ENCODE measurements at regions not wholly inside any gene's neighbourhood (a gene's known extent, or its start where the extent isn't known, plus 50 kb on each side); places are given as distances from the start of the nearest gene placed in this dataset.
"Not testable (repeated sequence)": the region's sequence is repeated elsewhere in the genome, so short reads cannot be mapped to it uniquely, and the experiment has no call there.

DNA sequence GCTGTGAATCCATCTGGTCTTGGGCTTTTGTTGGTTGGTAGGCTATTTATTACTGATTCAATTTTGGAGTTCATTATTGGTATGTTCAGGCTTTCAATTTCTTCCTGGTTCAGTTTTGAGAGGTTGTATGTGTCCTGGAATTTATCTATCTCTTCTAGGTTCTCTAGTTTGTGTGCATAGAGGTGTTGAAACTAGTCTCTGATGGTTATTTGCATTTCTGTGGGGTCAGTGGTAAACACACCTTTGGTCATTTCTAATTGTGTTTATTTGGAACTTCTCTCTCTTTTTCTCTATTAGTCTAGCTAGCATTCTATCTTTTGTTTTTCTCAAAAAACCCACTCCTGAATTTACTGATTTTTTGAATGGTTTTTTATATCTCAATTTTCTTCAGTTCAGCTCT is 70.1 kb upstream of the IRAK1BP1 start:
- Histone ChIP-seq H3K27me3 (ENCODE audit: low read depth) (no peaks in the 10 kb centered on the region), H3K36me3 (no peaks in the 10 kb centered on the region), H3K4me1 (no peaks in the 10 kb centered on the region), H3K27ac (replicated peaks) (no peak overlapping the region), H3K9me3 (replicated peaks) (peaks cover 53% of the 10 kb centered on the region), H3K4me3 (no peak overlapping the region)
- DNase-seq: no peak
- intact Hi-C loops (cut with micrococcal nuclease): no loop called here
- TF ChIP-seq, protein P1, sequence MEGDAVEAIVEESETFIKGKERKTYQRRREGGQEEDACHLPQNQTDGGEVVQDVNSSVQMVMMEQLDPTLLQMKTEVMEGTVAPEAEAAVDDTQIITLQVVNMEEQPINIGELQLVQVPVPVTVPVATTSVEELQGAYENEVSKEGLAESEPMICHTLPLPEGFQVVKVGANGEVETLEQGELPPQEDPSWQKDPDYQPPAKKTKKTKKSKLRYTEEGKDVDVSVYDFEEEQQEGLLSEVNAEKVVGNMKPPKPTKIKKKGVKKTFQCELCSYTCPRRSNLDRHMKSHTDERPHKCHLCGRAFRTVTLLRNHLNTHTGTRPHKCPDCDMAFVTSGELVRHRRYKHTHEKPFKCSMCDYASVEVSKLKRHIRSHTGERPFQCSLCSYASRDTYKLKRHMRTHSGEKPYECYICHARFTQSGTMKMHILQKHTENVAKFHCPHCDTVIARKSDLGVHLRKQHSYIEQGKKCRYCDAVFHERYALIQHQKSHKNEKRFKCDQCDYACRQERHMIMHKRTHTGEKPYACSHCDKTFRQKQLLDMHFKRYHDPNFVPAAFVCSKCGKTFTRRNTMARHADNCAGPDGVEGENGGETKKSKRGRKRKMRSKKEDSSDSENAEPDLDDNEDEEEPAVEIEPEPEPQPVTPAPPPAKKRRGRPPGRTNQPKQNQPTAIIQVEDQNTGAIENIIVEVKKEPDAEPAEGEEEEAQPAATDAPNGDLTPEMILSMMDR (IDR thresholded peaks at IDR 0.05; ENCODE audit: borderline replicate concordance): no peak

DNA sequence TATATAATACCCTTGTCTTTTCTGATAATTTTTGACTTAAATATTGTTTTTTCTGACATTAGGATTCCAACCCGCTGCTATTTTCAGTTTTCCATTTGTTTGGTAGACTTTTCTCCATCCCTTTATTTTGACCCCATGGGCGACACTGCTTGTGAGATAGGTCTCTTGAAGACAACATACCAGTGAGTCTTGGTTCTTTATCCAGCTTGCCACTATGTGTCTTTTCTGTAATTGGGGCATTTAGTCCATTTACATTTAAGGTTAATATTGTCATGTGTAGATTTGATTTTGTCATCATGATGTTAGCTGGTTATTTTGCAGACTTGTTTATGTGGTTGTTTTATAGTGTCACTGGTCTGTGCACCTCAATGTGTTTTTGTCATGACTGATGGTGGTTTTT is 67.7 kb upstream of the IRAK1BP1 start:
- TF ChIP-seq, protein P1 (IDR thresholded peaks at IDR 0.05; ENCODE audit: borderline replicate concordance): no peak
- no peaks in the 10 kb centered on the region for H3K36me3 ChIP-seq
- no peaks in the 10 kb centered on the region for H3K4me1 ChIP-seq
- intact Hi-C loops (cut with micrococcal nuclease): no loop called here
- H3K27me3 ChIP-seq (ENCODE audit: low read depth): no peaks in the 10 kb centered on the region
- no peak overlapping the region for H3K4me3 ChIP-seq
- no peak for DNase-seq
- no peak overlapping the region for H3K27ac ChIP-seq (replicated peaks)
- H3K9me3 ChIP-seq (replicated peaks): peaks cover 77% of the 10 kb centered on the region

DNA sequence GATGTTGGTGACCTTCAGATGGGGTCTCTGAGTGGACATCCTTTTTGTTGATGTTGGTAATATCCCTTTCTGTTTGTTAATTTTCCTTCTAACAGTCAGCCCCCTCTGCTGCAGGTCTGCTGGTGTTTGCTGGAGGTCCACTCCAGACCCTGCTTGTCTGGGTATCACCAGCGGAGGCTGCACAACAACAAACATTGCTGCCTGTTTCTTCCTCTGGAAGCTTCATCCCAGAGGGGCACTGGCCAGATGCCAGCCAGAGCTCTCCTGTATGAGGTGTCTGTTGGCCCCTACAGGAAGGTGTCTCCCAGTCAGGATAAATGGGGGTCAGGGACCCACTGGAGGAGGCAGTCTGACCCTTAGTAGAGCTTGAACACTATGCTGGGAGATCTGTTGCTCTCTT is 60.6 kb upstream of the IRAK1BP1 start:
- H3K4me3 ChIP-seq; H3K27ac ChIP-seq (replicated peaks); DNase-seq; intact Hi-C loops (cut with micrococcal nuclease); H3K27me3 ChIP-seq (ENCODE audit: low read depth); H3K4me1 ChIP-seq; H3K36me3 ChIP-seq: not testable (repeated sequence)
- peaks cover 47% of the 10 kb centered on the region for H3K9me3 ChIP-seq (replicated peaks)

DNA sequence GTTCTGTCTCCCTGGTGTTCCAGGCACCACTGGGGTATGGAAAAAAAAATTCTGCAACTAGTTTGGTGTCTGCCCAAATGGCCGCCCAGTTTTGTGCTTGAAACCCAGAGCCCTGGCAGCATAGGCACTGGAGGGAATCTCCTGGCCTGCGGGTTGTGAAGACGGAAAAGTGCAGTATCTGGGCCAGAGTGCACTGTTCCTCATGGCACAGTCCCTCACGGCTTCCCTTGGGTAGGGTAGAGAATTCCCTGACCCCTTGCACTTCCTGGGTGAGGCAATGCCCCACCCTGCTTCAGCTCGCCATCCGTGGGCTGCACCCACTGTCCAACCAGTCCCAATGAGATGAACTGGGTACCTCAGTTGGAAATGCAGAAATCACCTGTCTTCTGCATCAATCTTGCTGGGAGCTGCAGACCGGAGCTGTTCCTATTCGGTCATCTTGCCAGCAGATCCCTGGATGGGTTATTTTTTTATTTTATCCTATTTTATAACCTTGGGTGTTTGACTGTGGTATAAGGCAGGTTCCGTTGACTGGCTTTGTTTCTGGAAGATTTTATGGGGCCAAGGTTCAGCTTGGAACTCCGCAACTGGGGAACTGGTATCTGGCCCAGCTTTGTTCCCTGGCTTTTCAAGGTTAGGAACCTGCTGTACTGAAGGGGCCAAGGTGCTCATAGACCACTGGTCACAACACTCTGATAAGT is 59.5 kb upstream of the IRAK1BP1 start:
- DNase-seq; intact Hi-C loops (cut with micrococcal nuclease); H3K27ac ChIP-seq (replicated peaks); H3K36me3 ChIP-seq; H3K4me3 ChIP-seq; H3K27me3 ChIP-seq (ENCODE audit: low read depth); H3K4me1 ChIP-seq: not testable (repeated sequence)
- peaks cover 37% of the 10 kb centered on the region for H3K9me3 ChIP-seq (replicated peaks)

DNA sequence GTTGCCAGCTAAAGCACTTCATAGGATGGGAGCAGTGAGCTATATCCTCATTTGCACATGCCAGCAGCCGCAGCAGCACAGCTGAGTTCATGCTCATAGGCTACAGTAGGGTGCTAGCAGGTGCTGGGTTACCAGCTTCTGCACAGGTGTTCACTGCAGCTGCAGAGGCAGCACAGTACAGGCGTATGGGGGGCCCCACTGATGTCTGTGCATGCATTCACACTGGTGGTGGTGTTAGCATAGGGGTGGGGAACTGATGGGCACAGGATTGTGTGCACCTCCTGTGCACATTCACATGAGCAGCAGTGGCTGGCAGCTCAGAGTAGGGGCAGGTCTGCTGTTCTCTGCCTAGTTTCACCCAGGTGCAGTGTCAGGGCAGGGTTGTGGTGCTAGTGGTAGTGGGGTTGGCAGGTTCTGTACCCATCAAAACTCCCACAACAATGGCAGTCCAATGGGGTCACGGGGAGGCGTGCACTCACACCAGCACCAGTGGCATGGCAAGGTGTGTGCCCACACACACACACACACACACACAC is 58.9 kb upstream of the IRAK1BP1 start:
- TF ChIP-seq, protein P1 (IDR thresholded peaks at IDR 0.05; ENCODE audit: borderline replicate concordance): no peak
- H3K9me3 ChIP-seq (replicated peaks): peaks cover 30% of the 10 kb centered on the region
- H3K27me3 ChIP-seq (ENCODE audit: low read depth): no peaks in the 10 kb centered on the region
- H3K4me1 ChIP-seq: no peaks in the 10 kb centered on the region
- no peaks in the 10 kb centered on the region for H3K36me3 ChIP-seq
- intact Hi-C loops (cut with micrococcal nuclease): no loop called here
- no peak for DNase-seq
- no peak overlapping the region for H3K4me3 ChIP-seq
- H3K27ac ChIP-seq (replicated peaks): no peak overlapping the region

DNA sequence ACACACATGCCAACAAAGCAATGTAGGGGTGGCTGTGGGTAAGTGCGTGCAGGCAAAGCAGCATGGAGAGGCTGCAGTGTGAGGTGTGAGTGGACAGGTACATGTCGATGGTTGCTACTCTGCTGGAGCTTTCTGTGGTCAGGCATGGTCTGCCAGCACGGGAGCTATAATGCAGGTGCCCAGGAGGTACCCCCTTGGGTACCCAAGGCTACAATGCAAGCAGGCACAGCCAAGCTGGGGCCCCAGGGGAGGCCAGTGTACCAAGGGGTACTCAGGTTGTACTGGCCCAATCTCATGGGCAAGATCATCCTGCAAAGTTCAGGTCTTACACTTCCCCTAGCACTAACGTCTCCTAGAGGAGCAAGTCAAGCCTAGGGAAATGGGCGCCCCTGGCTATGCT is 58.4 kb upstream of the IRAK1BP1 start:
- Histone ChIP-seq H3K4me1 (no peaks in the 10 kb centered on the region), H3K27me3 (ENCODE audit: low read depth) (no peaks in the 10 kb centered on the region), H3K9me3 (replicated peaks) (peaks cover 25% of the 10 kb centered on the region), H3K27ac (replicated peaks) (no peak overlapping the region), H3K4me3 (no peak overlapping the region), H3K36me3 (no peaks in the 10 kb centered on the region)
- DNase-seq: no peak
- intact Hi-C loops (cut with micrococcal nuclease): no loop called here
- TF ChIP-seq, protein P1 (IDR thresholded peaks at IDR 0.05; ENCODE audit: borderline replicate concordance): no peak

All from left ventricle myocardium inferior (tissue), 1 donor.